H1 (cell line): ENCODE measurements at regions not wholly inside any gene's neighbourhood (a gene's known extent, or its start where the extent isn't known, plus 50 kb on each side); places are given as distances from the start of the nearest gene placed in this dataset.
"Not testable (repeated sequence)": the region's sequence is repeated elsewhere in the genome, so short reads cannot be mapped to it uniquely, and the experiment has no call there.

ENCODE experiments used
- CTCF ChIA-PET: fragments of 300-600 bp; sonication (Branson Sonifier 250); formaldehyde crosslinking; loops from one replicate; lab custom pipeline; 2021; ENCODE audit not compliant: partially characterized antibody; lab: Charles Lee
- POLR2A ChIA-PET: fragments of 300-600 bp; sonication (Branson Sonifier 250); formaldehyde crosslinking; loops from one replicate; lab custom pipeline; 2021; ENCODE audit warnings: inconsistent platforms; ENCODE audit not compliant: partially characterized antibody; lab: Charles Lee
- DNase-seq, 2 experiments: peaks; one replicate each; pipeline versions ENCODE4 v3.0.0 to v3.0.0-alpha.2; 2010 to 2022; ENCODE audit warnings: low spot score in 2 of 2, low read depth in 1 of 2, mixed read lengths in 1 of 2
- FAIRE-seq: peaks from 2 replicates; lab custom pipeline; 2011; peaks lifted over from hg19 to GRCh38; lab: Jason Lieb, UNC
- H2AFZ ChIP-seq: 2 replicates; pipeline ENCODE4 v1.8.1; 2012; ENCODE audit warnings: low read length, inconsistent platforms
- H2AK5ac ChIP-seq: 2 replicates; pipeline ENCODE4 v1.6.1; 2013; ENCODE audit warnings: low read depth, low read length
- H2BK120ac ChIP-seq: replicated peaks from 2 replicates; pipeline ENCODE3; 2013; ENCODE audit warnings: low read depth, low read length, inconsistent platforms
- H2BK12ac ChIP-seq: 2 replicates; pipeline ENCODE4 v1.6.1; 2013; ENCODE audit warnings: low read depth, low read length
- H2BK15ac ChIP-seq: 2 replicates; pipeline ENCODE4 v1.6.1; 2013; ENCODE audit warnings: low read length
- H2BK20ac ChIP-seq: 2 replicates; pipeline ENCODE4 v1.6.1; 2013; ENCODE audit warnings: low read length
- H2BK5ac ChIP-seq: 2 replicates; pipeline ENCODE4 v1.6.1; 2013; ENCODE audit warnings: low read depth, low read length
- H3K14ac ChIP-seq: 2 replicates; pipeline ENCODE4 v1.6.1; 2013; ENCODE audit warnings: inconsistent platforms; ENCODE audit not compliant: insufficient read length
- H3K18ac ChIP-seq: 2 replicates; pipeline ENCODE4 v1.6.1; 2013; ENCODE audit warnings: low read length; ENCODE audit errors: extremely low read depth
- H3K23ac ChIP-seq: 2 replicates; pipeline ENCODE4 v1.6.1; 2013; ENCODE audit warnings: inconsistent platforms; ENCODE audit not compliant: insufficient read length
- H3K23me2 ChIP-seq: 2 replicates; pipeline ENCODE4 v1.6.1; 2013; ENCODE audit warnings: low read depth, low read length
- H3K27ac ChIP-seq: 2 replicates; pipeline ENCODE4 v1.6.1; 2011; ENCODE audit warnings: low read depth, low read length, inconsistent platforms
- H3K27me3 ChIP-seq, 4 experiments: replicated peaks in 1 of 4; 1 replicate in 1 of 4; 2 replicates in 3 of 4; pipeline versions ENCODE4 v1.6.1 to v1.8.1; 2011 to 2013; ENCODE audit warnings: low read length in 3 of 4, mild to moderate bottlenecking in 3 of 4, inconsistent platforms in 2 of 4, mixed read lengths in 2 of 4, moderate library complexity in 1 of 4; ENCODE audit not compliant: control insufficient read depth in 3 of 4, insufficient read depth in 3 of 4; ENCODE audit errors: extremely low read depth in 1 of 4
- H3K36me3 ChIP-seq, 4 experiments: 2 replicates each; pipeline versions ENCODE4 v1.6.1 to v1.8.1; 2011 to 2013; ENCODE audit warnings: mild to moderate bottlenecking in 4 of 4, low read length in 3 of 4, moderate library complexity in 2 of 4, control low read depth in 1 of 4, inconsistent platforms in 1 of 4; ENCODE audit not compliant: insufficient read depth in 4 of 4, control insufficient read depth in 2 of 4
- H3K4ac ChIP-seq: replicated peaks from 2 replicates; pipeline ENCODE3; 2013; ENCODE audit warnings: low read length, low read depth, mixed read lengths, inconsistent platforms; ENCODE audit not compliant: insufficient read length
- H3K4me1 ChIP-seq, 4 experiments: replicated peaks in 1 of 4; 1 replicate in 1 of 4; 2 replicates in 3 of 4; pipeline versions ENCODE4 v1.6.1 to v1.8.1; 2011 to 2013; ENCODE audit warnings: low read length in 3 of 4, inconsistent platforms in 2 of 4, mixed read lengths in 1 of 4; ENCODE audit not compliant: insufficient read depth in 4 of 4, control insufficient read depth in 3 of 4
- H3K4me2 ChIP-seq, 2 experiments: 2 replicates each; pipeline versions ENCODE4 v1.6.1 to v1.8.1; 2011 to 2013; ENCODE audit warnings: low read depth in 2 of 2, low read length in 2 of 2, control low read depth in 1 of 2, inconsistent platforms in 1 of 2, mild to moderate bottlenecking in 1 of 2; ENCODE audit not compliant: insufficient read depth in 1 of 2
- H3K4me3 ChIP-seq, 4 experiments: fragments of 200-600, 300-600 bp in 1 of 4; sonication (generic), shearing (Covaris generic), sonication (Bioruptor Twin) in 1 of 4; 2 replicates each; pipeline versions ENCODE4 v1.5.1 to v1.8.1; 2011 to 2016; ENCODE audit warnings: low read length in 4 of 4, low read depth in 3 of 4, control low read depth in 2 of 4, inconsistent platforms in 2 of 4, mild to moderate bottlenecking in 2 of 4, mixed read lengths in 1 of 4, moderate library complexity in 1 of 4; ENCODE audit not compliant: insufficient read depth in 2 of 4; ENCODE audit errors: extremely low read depth in 1 of 4
- H3K56ac ChIP-seq: replicated peaks from 2 replicates; pipeline ENCODE3; 2013; ENCODE audit warnings: low read depth, mild to moderate bottlenecking, mixed read lengths, low read length, inconsistent platforms; ENCODE audit not compliant: insufficient read length
- H3K79me1 ChIP-seq: 2 replicates; pipeline ENCODE4 v1.6.1; 2013; ENCODE audit warnings: low read depth, low read length, control low read depth
- H3K79me2 ChIP-seq, 2 experiments: 2 replicates each; pipeline versions ENCODE4 v1.6.1 to v1.8.1; 2012 to 2013; ENCODE audit warnings: low read length in 2 of 2, mild to moderate bottlenecking in 2 of 2, inconsistent platforms in 1 of 2; ENCODE audit not compliant: insufficient read depth in 2 of 2, control insufficient read depth in 1 of 2
- H3K9ac ChIP-seq, 4 experiments: replicated peaks in 1 of 4; 1 replicate in 1 of 4; 2 replicates in 3 of 4; pipeline versions ENCODE4 v1.6.1 to v1.8.1; 2011 to 2013; ENCODE audit warnings: low read depth in 3 of 4, low read length in 3 of 4, control low read depth in 2 of 4, mild to moderate bottlenecking in 2 of 4, moderate library complexity in 2 of 4, inconsistent platforms in 1 of 4; ENCODE audit errors: extremely low read depth in 1 of 4
- H3K9me3 ChIP-seq, 2 experiments: 2 replicates each; pipeline versions ENCODE4 v1.6.1 to v1.8.1; 2012 to 2013; ENCODE audit warnings: mild to moderate bottlenecking in 2 of 2, moderate library complexity in 2 of 2, control low read depth in 1 of 2, inconsistent platforms in 1 of 2, low read depth in 1 of 2, low read length in 1 of 2, mixed read lengths in 1 of 2; ENCODE audit not compliant: insufficient read depth in 2 of 2
- H4K20me1 ChIP-seq, 2 experiments: replicated peaks in 1 of 2; 2 replicates each; pipeline versions ENCODE3 to v1.8.1; 2011 to 2013; ENCODE audit warnings: inconsistent platforms in 2 of 2, low read length in 2 of 2, mild to moderate bottlenecking in 1 of 2; ENCODE audit not compliant: insufficient read depth in 2 of 2, control insufficient read depth in 1 of 2
- H4K5ac ChIP-seq: 2 replicates; pipeline ENCODE4 v1.6.1; 2013; ENCODE audit warnings: low read length, low read depth, mixed read lengths, inconsistent platforms; ENCODE audit not compliant: insufficient read length
- H4K8ac ChIP-seq: 2 replicates; pipeline ENCODE4 v1.8.0; 2013; ENCODE audit warnings: mild to moderate bottlenecking, moderate library complexity, low read length, inconsistent platforms; ENCODE audit not compliant: insufficient read depth; ENCODE audit errors: extremely low read depth
- H4K91ac ChIP-seq: replicated peaks from 2 replicates; pipeline ENCODE3; 2013; ENCODE audit warnings: low read length, mixed read lengths, inconsistent platforms; ENCODE audit not compliant: insufficient read length
- WGBS, 2 experiments: shearing (Covaris generic) in 1 of 2; methylation state at CpG; one replicate each; pipeline versions ENCODE4 v1.1.6 to v1.1.7; 2013 to 2015; ENCODE audit warnings: low lambda C conversion rate in 2 of 2, mixed read lengths in 2 of 2, inconsistent platforms in 1 of 2, low coverage in 1 of 2, missing lambda C conversion rate in 1 of 2; ENCODE audit not compliant: insufficient replicate concordance in 2 of 2, insufficient coverage in 1 of 2, insufficient read length in 1 of 2; ENCODE audit errors: extremely low coverage in 1 of 2, missing lambda C conversion rate in 1 of 2; 5-methylcytosine and 5-hydroxymethylcytosine counted together

- H3K23me2 ChIP-seq, H3K9me3 ChIP-seq, H3K36me3 ChIP-seq, H2AFZ ChIP-seq, H2BK12ac ChIP-seq, H4K20me1 ChIP-seq, H2BK20ac ChIP-seq, H2BK15ac ChIP-seq, H3K27ac ChIP-seq, H3K4me3 ChIP-seq, H3K79me2 ChIP-seq, H3K18ac ChIP-seq, DNase-seq, H4K91ac ChIP-seq, H3K56ac ChIP-seq, H3K27me3 ChIP-seq, H2BK120ac ChIP-seq, H3K4ac ChIP-seq, H4K5ac ChIP-seq, H3K9ac ChIP-seq, H2AK5ac ChIP-seq, H3K4me2 ChIP-seq, H4K8ac ChIP-seq, H2BK5ac ChIP-seq, H3K79me1 ChIP-seq, POLR2A ChIA-PET, H3K4me1 ChIP-seq, FAIRE-seq, H3K23ac ChIP-seq, H3K14ac ChIP-seq: not testable (repeated sequence)
- 100% methylated on average over 2 of the region's 2 CpGs; no CpG with 5 or more reads in 1 of the 2 experiments for WGBS, 2 experiments
- CTCF ChIA-PET: interaction anchor here (0.6 kb wide), 1 partner anchor 54 kb away, joined by 3 read pairs; no protein-coding TSS in a partner anchor
Measured at GRCh38 chr7:76708446-76708845, 81.4 kb upstream of the POMZP3 start.

- H3K4me1 ChIP-seq, H2BK20ac ChIP-seq, H3K36me3 ChIP-seq, POLR2A ChIA-PET, H3K27me3 ChIP-seq, H3K79me1 ChIP-seq, H3K14ac ChIP-seq, H3K23ac ChIP-seq, H3K9me3 ChIP-seq, H3K9ac ChIP-seq, CTCF ChIA-PET, H2AFZ ChIP-seq, H4K5ac ChIP-seq, FAIRE-seq, H3K4me3 ChIP-seq, H3K56ac ChIP-seq, H2BK120ac ChIP-seq, H2AK5ac ChIP-seq, H3K4me2 ChIP-seq, H2BK15ac ChIP-seq, H3K79me2 ChIP-seq, H3K23me2 ChIP-seq, H3K18ac ChIP-seq, H4K8ac ChIP-seq, H4K20me1 ChIP-seq, DNase-seq, H4K91ac ChIP-seq, H2BK12ac ChIP-seq, H3K27ac ChIP-seq, H2BK5ac ChIP-seq, H3K4ac ChIP-seq: not testable (repeated sequence)
Measured at GRCh38 chr7:76703815-76704214, 76.7 kb upstream of the POMZP3 start.
